ENCODE measurements at regions not wholly inside any gene's neighbourhood (a gene's known extent, or its start where the extent isn't known, plus 50 kb on each side); places are given as distances from the start of the nearest gene placed in this dataset.
"Not testable (repeated sequence)": the region's sequence is repeated elsewhere in the genome, so short reads cannot be mapped to it uniquely, and the experiment has no call there.

GRCh38 chr19:27815985-27816384, 1397.0 kb downstream of the UQCRFS1 start:
- intact Hi-C loops (cut with micrococcal nuclease) = no loop called here
- no peaks in the 10 kb centered on the region for H3K4me1 ChIP-seq

DNA sequence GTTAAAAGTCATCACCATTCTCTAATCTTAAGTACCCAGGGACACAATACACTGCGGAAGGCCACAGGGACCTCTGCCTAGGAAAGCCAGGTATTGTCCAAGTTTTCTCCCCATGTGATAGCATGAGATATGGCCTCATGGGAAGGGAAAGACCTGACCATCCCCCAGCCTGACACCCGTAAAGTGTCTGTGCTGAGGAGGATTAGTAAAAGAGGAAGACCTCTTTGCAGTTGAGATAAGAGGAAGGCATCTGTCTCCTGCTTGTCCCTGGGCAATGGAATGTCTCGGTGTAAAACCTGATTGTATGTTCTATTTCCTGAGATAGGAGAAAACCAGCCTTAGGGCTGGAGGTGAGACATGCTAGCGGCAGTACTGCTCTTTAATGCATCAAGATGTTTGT, 1398.1 kb downstream of the UQCRFS1 start:
- H3K9me3 ChIP-seq (replicated peaks); DNase-seq; H3K36me3 ChIP-seq; H3K27ac ChIP-seq (replicated peaks); H3K4me1 ChIP-seq; H3K4me3 ChIP-seq; intact Hi-C loops (cut with micrococcal nuclease); H3K27me3 ChIP-seq (ENCODE audit: low read depth): not testable (repeated sequence)

More at GRCh38 chr19:27815985-27816384, 1397.0 kb downstream of the UQCRFS1 start:
- DNase-seq = no peak
- Histone ChIP-seq H3K36me3 (no peaks in the 10 kb centered on the region), H3K27me3 (ENCODE audit: low read depth) (no peaks in the 10 kb centered on the region), H3K27ac (replicated peaks) (no peak overlapping the region), H3K9me3 (replicated peaks) (no peaks in the 10 kb centered on the region), H3K4me3 (no peak overlapping the region)
- TF ChIP-seq, protein P1, sequence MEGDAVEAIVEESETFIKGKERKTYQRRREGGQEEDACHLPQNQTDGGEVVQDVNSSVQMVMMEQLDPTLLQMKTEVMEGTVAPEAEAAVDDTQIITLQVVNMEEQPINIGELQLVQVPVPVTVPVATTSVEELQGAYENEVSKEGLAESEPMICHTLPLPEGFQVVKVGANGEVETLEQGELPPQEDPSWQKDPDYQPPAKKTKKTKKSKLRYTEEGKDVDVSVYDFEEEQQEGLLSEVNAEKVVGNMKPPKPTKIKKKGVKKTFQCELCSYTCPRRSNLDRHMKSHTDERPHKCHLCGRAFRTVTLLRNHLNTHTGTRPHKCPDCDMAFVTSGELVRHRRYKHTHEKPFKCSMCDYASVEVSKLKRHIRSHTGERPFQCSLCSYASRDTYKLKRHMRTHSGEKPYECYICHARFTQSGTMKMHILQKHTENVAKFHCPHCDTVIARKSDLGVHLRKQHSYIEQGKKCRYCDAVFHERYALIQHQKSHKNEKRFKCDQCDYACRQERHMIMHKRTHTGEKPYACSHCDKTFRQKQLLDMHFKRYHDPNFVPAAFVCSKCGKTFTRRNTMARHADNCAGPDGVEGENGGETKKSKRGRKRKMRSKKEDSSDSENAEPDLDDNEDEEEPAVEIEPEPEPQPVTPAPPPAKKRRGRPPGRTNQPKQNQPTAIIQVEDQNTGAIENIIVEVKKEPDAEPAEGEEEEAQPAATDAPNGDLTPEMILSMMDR (IDR thresholded peaks at IDR 0.05; ENCODE audit: borderline replicate concordance) = no peak

- H3K27me3 ChIP-seq (ENCODE audit: low read depth); H3K4me3 ChIP-seq; H3K9me3 ChIP-seq (replicated peaks); H3K36me3 ChIP-seq; H3K4me1 ChIP-seq; DNase-seq; intact Hi-C loops (cut with micrococcal nuclease); H3K27ac ChIP-seq (replicated peaks): not testable (repeated sequence)
Measured at GRCh38 chr19:27814274-27814673, 1398.7 kb downstream of the UQCRFS1 start.

DNA sequence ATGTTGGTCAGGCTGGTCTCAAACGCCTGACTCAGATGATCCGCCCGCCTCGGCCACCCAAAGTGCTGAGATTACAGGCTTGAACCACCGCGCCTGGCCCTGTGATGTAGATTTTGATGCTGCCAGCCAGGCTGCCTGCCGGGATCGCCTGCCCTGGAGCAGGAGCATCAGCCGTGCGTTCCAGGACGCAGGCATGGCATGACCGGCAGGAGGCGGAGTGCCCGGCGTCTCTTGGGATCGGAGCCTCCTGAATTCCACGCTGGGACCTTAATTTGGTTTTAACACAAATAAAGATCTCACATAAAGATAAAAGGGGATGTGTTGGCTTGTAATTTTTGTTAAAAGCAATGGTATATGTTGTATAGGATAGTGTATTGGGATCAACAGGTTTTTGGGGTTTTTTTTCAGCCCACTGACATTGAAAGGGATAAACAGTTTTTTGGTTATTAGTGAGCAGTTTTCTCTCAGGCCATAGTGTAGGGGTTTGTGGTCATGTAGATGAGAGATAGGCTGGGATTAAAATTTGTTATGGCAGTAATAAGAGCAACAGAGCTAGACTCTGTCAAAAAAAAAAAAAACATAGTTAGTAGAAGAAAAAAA, 1406.4 kb downstream of the UQCRFS1 start:
- Histone ChIP-seq H3K4me1 (no peaks in the 10 kb centered on the region), H3K9me3 (replicated peaks) (no peaks in the 10 kb centered on the region), H3K36me3 (peaks cover 15% of the 10 kb centered on the region), H3K4me3 (no peak overlapping the region), H3K27me3 (ENCODE audit: low read depth) (no peaks in the 10 kb centered on the region), H3K27ac (replicated peaks) (no peak overlapping the region)
- intact Hi-C loops (cut with micrococcal nuclease) = no loop called here
- TF ChIP-seq, protein P1 (IDR thresholded peaks at IDR 0.05; ENCODE audit: borderline replicate concordance) = no peak
- no peak for DNase-seq

DNA sequence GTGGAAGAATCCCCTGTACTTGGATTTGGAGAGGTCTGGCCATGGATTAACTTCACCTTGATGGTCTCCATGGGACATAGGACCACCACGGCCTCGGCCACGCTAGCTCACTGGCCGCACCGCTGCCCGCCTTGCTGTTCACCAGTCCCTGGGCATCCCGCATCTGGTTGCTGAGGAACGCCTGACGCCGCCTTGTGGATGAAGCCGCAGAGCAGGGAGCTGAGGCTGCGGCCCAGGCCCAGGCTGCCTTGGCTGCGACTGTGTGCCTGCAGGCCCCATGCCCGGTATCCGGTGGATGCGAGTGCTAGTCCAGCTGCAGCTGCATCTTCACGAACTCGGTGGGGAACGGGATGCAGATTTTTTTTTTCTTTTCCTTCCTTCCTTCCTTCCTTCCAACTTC, 1407.1 kb downstream of the UQCRFS1 start:
- no peak overlapping the region for H3K27ac ChIP-seq (replicated peaks)
- no peak for DNase-seq
- H3K4me1 ChIP-seq = no peaks in the 10 kb centered on the region
- intact Hi-C loops (cut with micrococcal nuclease) = no loop called here
- no peaks in the 10 kb centered on the region for H3K27me3 ChIP-seq (ENCODE audit: low read depth)
- peaks cover 15% of the 10 kb centered on the region for H3K36me3 ChIP-seq
- TF ChIP-seq, protein P1 (IDR thresholded peaks at IDR 0.05; ENCODE audit: borderline replicate concordance) = no peak
- no peak overlapping the region for H3K4me3 ChIP-seq
- no peaks in the 10 kb centered on the region for H3K9me3 ChIP-seq (replicated peaks)

DNA sequence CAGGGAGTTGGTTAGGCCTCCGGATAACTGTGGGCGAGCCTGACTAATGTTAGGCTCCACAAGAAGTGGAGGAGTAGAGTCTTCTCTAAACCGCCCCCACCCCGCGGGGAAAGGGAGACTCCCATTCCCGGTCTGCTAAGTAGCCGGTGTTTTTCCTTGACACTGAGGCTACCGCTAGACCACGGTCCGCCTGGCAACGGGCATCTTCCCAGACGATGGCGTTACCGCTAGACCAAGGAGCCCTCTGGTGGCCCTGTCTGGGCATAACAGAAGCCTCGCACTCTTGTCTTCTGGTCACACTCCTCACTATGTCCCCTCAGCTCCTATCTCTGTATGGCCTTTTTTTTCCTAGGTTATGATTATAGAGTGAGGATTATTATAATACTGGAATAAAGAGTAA, 1410.7 kb downstream of the UQCRFS1 start:
- H3K4me1 ChIP-seq; H3K27me3 ChIP-seq (ENCODE audit: low read depth); H3K4me3 ChIP-seq; H3K9me3 ChIP-seq (replicated peaks); H3K27ac ChIP-seq (replicated peaks); intact Hi-C loops (cut with micrococcal nuclease): not testable (repeated sequence)
- TF ChIP-seq, protein P1 (IDR thresholded peaks at IDR 0.05; ENCODE audit: borderline replicate concordance) = peak; percentile 65
- DNase-seq = peak; percentile 20
- peaks cover 26% of the 10 kb centered on the region for H3K36me3 ChIP-seq

All from left ventricle myocardium inferior (tissue), 1 donor.